ENCODE measurements at regions not wholly inside any gene's neighbourhood (a gene's known extent, or its start where the extent isn't known, plus 50 kb on each side); places are given as distances from the start of the nearest gene placed in this dataset.

DNA sequence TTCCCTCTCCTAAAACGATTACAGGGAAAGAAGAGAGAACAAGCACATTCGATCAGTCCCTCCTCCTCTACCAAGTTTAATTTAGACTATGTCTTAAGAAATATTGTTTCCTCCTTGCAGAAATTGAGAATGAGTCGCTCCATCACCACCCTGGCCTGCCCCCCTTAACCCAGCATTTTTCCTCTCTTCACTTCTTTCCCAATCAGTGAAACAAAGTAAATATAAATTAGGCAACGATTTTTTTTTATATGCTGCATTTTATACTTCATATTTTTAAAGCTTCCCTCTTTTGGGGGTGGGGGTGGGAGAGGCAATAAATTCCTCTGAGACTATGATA is 300.0 kb downstream of the SPRY2 start:
- TF ChIP-seq, protein P1, sequence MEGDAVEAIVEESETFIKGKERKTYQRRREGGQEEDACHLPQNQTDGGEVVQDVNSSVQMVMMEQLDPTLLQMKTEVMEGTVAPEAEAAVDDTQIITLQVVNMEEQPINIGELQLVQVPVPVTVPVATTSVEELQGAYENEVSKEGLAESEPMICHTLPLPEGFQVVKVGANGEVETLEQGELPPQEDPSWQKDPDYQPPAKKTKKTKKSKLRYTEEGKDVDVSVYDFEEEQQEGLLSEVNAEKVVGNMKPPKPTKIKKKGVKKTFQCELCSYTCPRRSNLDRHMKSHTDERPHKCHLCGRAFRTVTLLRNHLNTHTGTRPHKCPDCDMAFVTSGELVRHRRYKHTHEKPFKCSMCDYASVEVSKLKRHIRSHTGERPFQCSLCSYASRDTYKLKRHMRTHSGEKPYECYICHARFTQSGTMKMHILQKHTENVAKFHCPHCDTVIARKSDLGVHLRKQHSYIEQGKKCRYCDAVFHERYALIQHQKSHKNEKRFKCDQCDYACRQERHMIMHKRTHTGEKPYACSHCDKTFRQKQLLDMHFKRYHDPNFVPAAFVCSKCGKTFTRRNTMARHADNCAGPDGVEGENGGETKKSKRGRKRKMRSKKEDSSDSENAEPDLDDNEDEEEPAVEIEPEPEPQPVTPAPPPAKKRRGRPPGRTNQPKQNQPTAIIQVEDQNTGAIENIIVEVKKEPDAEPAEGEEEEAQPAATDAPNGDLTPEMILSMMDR (IDR thresholded peaks at IDR 0.05 in 2 of 3, conservative IDR thresholded peaks at IDR 0.05 in 1 of 3; ENCODE audit: borderline replicate concordance in 1 of 3, insufficient read depth in 1 of 3, low read depth in 2 of 3, low read length in 2 of 3) = no peak
- TF ChIP-seq, protein P2, sequence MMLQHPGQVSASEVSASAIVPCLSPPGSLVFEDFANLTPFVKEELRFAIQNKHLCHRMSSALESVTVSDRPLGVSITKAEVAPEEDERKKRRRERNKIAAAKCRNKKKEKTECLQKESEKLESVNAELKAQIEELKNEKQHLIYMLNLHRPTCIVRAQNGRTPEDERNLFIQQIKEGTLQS (IDR thresholded peaks at IDR 0.05) = no peak
- TF ChIP-seq, protein P3, sequence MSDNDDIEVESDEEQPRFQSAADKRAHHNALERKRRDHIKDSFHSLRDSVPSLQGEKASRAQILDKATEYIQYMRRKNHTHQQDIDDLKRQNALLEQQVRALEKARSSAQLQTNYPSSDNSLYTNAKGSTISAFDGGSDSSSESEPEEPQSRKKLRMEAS (IDR thresholded peaks at IDR 0.05) = no peak
- no peak for TF ChIP-seq POLR2A (IDR thresholded peaks at IDR 0.05; ENCODE audit: borderline replicate concordance, extremely low read depth, insufficient read depth, insufficient read length)
- no peak for TF ChIP-seq RAD21 (IDR thresholded peaks at IDR 0.05; ENCODE audit: low read depth)
- TF ChIP-seq SIN3A (IDR thresholded peaks at IDR 0.05; ENCODE audit: low read depth) = no peak
- TF ChIP-seq POLR2AphosphoS5 (IDR thresholded peaks at IDR 0.05; ENCODE audit: low read depth, low read length) = no peak
- TF ChIP-seq EZH2 (IDR thresholded peaks at IDR 0.05) = no peak
- TF ChIP-seq, protein P4, sequence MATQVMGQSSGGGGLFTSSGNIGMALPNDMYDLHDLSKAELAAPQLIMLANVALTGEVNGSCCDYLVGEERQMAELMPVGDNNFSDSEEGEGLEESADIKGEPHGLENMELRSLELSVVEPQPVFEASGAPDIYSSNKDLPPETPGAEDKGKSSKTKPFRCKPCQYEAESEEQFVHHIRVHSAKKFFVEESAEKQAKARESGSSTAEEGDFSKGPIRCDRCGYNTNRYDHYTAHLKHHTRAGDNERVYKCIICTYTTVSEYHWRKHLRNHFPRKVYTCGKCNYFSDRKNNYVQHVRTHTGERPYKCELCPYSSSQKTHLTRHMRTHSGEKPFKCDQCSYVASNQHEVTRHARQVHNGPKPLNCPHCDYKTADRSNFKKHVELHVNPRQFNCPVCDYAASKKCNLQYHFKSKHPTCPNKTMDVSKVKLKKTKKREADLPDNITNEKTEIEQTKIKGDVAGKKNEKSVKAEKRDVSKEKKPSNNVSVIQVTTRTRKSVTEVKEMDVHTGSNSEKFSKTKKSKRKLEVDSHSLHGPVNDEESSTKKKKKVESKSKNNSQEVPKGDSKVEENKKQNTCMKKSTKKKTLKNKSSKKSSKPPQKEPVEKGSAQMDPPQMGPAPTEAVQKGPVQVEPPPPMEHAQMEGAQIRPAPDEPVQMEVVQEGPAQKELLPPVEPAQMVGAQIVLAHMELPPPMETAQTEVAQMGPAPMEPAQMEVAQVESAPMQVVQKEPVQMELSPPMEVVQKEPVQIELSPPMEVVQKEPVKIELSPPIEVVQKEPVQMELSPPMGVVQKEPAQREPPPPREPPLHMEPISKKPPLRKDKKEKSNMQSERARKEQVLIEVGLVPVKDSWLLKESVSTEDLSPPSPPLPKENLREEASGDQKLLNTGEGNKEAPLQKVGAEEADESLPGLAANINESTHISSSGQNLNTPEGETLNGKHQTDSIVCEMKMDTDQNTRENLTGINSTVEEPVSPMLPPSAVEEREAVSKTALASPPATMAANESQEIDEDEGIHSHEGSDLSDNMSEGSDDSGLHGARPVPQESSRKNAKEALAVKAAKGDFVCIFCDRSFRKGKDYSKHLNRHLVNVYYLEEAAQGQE (IDR thresholded peaks at IDR 0.05; ENCODE audit: low read depth) = no peak
- no peak for TF ChIP-seq TCF7L2 (IDR thresholded peaks at IDR 0.05; ENCODE audit: borderline replicate concordance, extremely low read depth, insufficient read depth, insufficient read length)
- TF ChIP-seq EZH2phosphoT487 (IDR thresholded peaks at IDR 0.05; ENCODE audit: borderline replicate concordance) = no peak
